ENCODE measurements at regions not wholly inside any gene's neighbourhood (a gene's known extent, or its start where the extent isn't known, plus 50 kb on each side); places are given as distances from the start of the nearest gene placed in this dataset.

DNA sequence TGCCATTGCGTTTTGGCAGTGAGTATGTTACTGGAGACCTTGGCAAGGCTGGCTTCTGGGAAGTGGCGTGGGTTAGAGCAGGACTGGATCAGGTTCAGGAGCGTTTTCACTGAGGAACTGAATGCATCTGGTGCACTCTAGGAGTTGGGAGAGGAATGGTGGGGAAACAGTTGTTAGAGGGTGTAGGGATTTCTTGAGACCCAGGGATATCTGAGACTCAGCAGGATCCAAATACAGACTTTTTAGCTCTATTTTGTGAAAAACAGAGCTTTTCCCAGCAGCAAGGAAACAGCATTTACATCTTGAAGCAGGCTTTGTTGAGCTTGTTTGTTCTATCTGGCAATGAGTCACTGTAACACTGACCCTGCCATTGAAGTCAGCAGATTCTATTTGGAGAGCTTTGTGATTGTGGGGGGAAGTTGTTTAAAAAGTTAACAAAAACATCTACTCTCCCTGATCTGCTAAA, 56.9 kb upstream of the NRIP1 start:
- Histone ChIP-seq H3K27ac (ENCODE audit: low read length) (no peak overlapping the region), H3K4me1 (ENCODE audit: control insufficient read depth, insufficient read depth, low read length) (no peaks in the 10 kb centered on the region), H3K4me3 (ENCODE audit: low read depth in 2 of 2, low read length in 2 of 2) (peak overlapping the region in 1 of 2 experiments; percentile 3; a peak in 2 of 4 replicates), H3K9me3 (ENCODE audit: control insufficient read depth, insufficient read depth, low read depth, low read length) (no peaks in the 10 kb centered on the region), H3K36me3 (ENCODE audit: control insufficient read depth, insufficient read depth, low read length) (no peaks in the 10 kb centered on the region; the same call in 1 of the 2 replicates), H3K27me3 (ENCODE audit: control insufficient read depth, insufficient read depth, low read length) (no peaks in the 10 kb centered on the region)
- in situ Hi-C loops (cut with HindIII; ENCODE audit: low pct_unique_long_range_greater_than_20kb, low sequenced_read_pairs) (no loop called here), intact Hi-C loops (cut with micrococcal nuclease; ENCODE audit: unreplicated experiment) (no loop called here)
- no peak for ATAC-seq
- POLR2A ChIA-PET, result no interaction called here
- CTCF ChIA-PET, result no interaction called here
- no peak for DNase-seq (ENCODE audit: low read depth, low spot score)
- BruUV-seq (replicated peaks), result no TSS peak
- TF ChIP-seq, protein P1, sequence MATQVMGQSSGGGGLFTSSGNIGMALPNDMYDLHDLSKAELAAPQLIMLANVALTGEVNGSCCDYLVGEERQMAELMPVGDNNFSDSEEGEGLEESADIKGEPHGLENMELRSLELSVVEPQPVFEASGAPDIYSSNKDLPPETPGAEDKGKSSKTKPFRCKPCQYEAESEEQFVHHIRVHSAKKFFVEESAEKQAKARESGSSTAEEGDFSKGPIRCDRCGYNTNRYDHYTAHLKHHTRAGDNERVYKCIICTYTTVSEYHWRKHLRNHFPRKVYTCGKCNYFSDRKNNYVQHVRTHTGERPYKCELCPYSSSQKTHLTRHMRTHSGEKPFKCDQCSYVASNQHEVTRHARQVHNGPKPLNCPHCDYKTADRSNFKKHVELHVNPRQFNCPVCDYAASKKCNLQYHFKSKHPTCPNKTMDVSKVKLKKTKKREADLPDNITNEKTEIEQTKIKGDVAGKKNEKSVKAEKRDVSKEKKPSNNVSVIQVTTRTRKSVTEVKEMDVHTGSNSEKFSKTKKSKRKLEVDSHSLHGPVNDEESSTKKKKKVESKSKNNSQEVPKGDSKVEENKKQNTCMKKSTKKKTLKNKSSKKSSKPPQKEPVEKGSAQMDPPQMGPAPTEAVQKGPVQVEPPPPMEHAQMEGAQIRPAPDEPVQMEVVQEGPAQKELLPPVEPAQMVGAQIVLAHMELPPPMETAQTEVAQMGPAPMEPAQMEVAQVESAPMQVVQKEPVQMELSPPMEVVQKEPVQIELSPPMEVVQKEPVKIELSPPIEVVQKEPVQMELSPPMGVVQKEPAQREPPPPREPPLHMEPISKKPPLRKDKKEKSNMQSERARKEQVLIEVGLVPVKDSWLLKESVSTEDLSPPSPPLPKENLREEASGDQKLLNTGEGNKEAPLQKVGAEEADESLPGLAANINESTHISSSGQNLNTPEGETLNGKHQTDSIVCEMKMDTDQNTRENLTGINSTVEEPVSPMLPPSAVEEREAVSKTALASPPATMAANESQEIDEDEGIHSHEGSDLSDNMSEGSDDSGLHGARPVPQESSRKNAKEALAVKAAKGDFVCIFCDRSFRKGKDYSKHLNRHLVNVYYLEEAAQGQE (IDR thresholded peaks at IDR 0.05; ENCODE audit: insufficient read depth in 1 of 2, low read depth in 2 of 2, low read length in 1 of 2), result no peak
- no peak for TF ChIP-seq SIN3A (IDR thresholded peaks at IDR 0.05; ENCODE audit: borderline replicate concordance, insufficient read depth, low read depth, low read length)
- no peak for TF ChIP-seq POLR2AphosphoS5 (IDR thresholded peaks at IDR 0.05; ENCODE audit: low read depth, low read length)
- no peak for TF ChIP-seq TCF7L2 (IDR thresholded peaks at IDR 0.05; ENCODE audit: low read depth, low read length)
- TF ChIP-seq, protein P2, sequence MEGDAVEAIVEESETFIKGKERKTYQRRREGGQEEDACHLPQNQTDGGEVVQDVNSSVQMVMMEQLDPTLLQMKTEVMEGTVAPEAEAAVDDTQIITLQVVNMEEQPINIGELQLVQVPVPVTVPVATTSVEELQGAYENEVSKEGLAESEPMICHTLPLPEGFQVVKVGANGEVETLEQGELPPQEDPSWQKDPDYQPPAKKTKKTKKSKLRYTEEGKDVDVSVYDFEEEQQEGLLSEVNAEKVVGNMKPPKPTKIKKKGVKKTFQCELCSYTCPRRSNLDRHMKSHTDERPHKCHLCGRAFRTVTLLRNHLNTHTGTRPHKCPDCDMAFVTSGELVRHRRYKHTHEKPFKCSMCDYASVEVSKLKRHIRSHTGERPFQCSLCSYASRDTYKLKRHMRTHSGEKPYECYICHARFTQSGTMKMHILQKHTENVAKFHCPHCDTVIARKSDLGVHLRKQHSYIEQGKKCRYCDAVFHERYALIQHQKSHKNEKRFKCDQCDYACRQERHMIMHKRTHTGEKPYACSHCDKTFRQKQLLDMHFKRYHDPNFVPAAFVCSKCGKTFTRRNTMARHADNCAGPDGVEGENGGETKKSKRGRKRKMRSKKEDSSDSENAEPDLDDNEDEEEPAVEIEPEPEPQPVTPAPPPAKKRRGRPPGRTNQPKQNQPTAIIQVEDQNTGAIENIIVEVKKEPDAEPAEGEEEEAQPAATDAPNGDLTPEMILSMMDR (IDR thresholded peaks at IDR 0.05), result no peak

DNA sequence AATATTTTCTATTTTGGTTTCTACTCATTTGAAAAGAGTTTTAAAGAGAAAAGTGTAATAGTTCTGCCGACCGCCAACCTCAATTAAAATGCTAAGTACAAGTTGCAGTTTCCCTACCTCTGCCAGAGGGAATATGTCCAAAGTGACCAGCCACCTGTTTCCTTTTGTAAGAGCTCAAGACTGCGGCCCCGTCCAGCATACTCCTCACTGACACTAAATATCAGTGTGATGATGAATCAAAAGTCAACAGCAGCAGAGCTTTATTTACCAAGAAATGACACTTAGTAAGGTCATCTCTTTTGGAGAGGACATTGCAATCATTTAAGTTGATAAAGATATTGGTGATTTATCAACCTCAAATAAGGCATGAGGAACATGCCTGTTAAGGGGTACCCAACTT, 57.4 kb upstream of the NRIP1 start:
- DNase-seq (ENCODE audit: low read depth, low spot score) (peak; percentile 7), ATAC-seq (no peak)
- in situ Hi-C loops (cut with HindIII; ENCODE audit: low pct_unique_long_range_greater_than_20kb, low sequenced_read_pairs) (no loop called here), intact Hi-C loops (cut with micrococcal nuclease; ENCODE audit: unreplicated experiment) (no loop called here)
- H3K36me3 ChIP-seq (ENCODE audit: control insufficient read depth, insufficient read depth, low read length), result no peaks in the 10 kb centered on the region; the same call in 1 of the 2 replicates
- POLR2A ChIA-PET, result no interaction called here
- CTCF ChIA-PET, result no interaction called here
- TF ChIP-seq TCF7L2 (IDR thresholded peaks at IDR 0.05; ENCODE audit: low read depth, low read length), result no peak
- TF ChIP-seq, protein P1 (IDR thresholded peaks at IDR 0.05; ENCODE audit: insufficient read depth in 1 of 2, low read depth in 2 of 2, low read length in 1 of 2), result no peak
- TF ChIP-seq POLR2AphosphoS5 (IDR thresholded peaks at IDR 0.05; ENCODE audit: low read depth, low read length), result no peak
- no peak for TF ChIP-seq SIN3A (IDR thresholded peaks at IDR 0.05; ENCODE audit: borderline replicate concordance, insufficient read depth, low read depth, low read length)
- TF ChIP-seq, protein P2 (IDR thresholded peaks at IDR 0.05), result no peak
- H3K4me1 ChIP-seq (ENCODE audit: control insufficient read depth, insufficient read depth, low read length), result no peaks in the 10 kb centered on the region
- BruUV-seq (replicated peaks), result no TSS peak
- no peak overlapping the region for H3K27ac ChIP-seq (ENCODE audit: low read length)
- H3K27me3 ChIP-seq (ENCODE audit: control insufficient read depth, insufficient read depth, low read length), result no peaks in the 10 kb centered on the region
- peak overlapping the region in 1 of 2 experiments; percentile 3; a peak in 1 of 4 replicates for H3K4me3 ChIP-seq (ENCODE audit: low read depth in 2 of 2, low read length in 2 of 2)
- no peaks in the 10 kb centered on the region for H3K9me3 ChIP-seq (ENCODE audit: control insufficient read depth, insufficient read depth, low read depth, low read length)

Data from Panc1 (cell line).